D341Med (cell line): ENCODE measurements at regions not wholly inside any gene's neighbourhood (a gene's known extent, or its start where the extent isn't known, plus 50 kb on each side); places are given as distances from the start of the nearest gene placed in this dataset.

Experiments
- DNase-seq: peaks from one replicate; pipeline ENCODE4 v3.0.0; 2012; ENCODE audit warnings: low spot score

GRCh38 chr18:61256291-61256690 lies 76.9 kb upstream of the CDH20 start:
- DNase-seq, result no peak

- no peak for DNase-seq
Measured at GRCh38 chr18:61261870-61262269, 71.4 kb upstream of the CDH20 start.

GRCh38 chr18:61272793-61273192 lies 60.4 kb upstream of the CDH20 start:
- no peak for DNase-seq

GRCh38 chr18:61273533-61273932 lies 59.7 kb upstream of the CDH20 start:
- DNase-seq, result no peak

- no peak for DNase-seq
Measured at GRCh38 chr18:61274416-61274960, 58.7 kb upstream of the CDH20 start.

GRCh38 chr18:61277808-61278207 lies 55.4 kb upstream of the CDH20 start:
- no peak for DNase-seq

GRCh38 chr18:61281431-61281830 lies 51.8 kb upstream of the CDH20 start:
- DNase-seq, result no peak

- DNase-seq, result no peak
Measured at GRCh38 chr18:61282926-61283325, 50.3 kb upstream of the CDH20 start.
